Body of pancreas (tissue), 4 donors: ENCODE measurements at regions not wholly inside any gene's neighbourhood (a gene's known extent, or its start where the extent isn't known, plus 50 kb on each side); places are given as distances from the start of the nearest gene placed in this dataset.

Experiments
- CTCF ChIP-seq, 7 experiments: fragments of 450-650 bp in 4 of 7; fragments of 200-600 bp in 3 of 7; sonication (generic) in 3 of 7; IDR thresholded peaks; one replicate each; pipeline ENCODE4 v1.5.1; 2016 to 2019; ENCODE audit warnings: antibody characterized with exemption in 7 of 7
- POLR2A ChIP-seq, 3 donors: fragments of 450-650 bp; IDR thresholded peaks; one replicate each; pipeline ENCODE4 v1.6.1; 2016; ENCODE audit warnings: antibody characterized with exemption in 3 of 3, mild to moderate bottlenecking in 2 of 3

GRCh38 chr4:23001478-23001877, 308.7 kb downstream of the GBA3 start:
- TF ChIP-seq CTCF (IDR thresholded peaks at IDR 0.05) (no peak), POLR2A (IDR thresholded peaks at IDR 0.05) (no peak)
